ENCODE measurements at regions not wholly inside any gene's neighbourhood (a gene's known extent, or its start where the extent isn't known, plus 50 kb on each side); places are given as distances from the start of the nearest gene placed in this dataset.
"Not testable (repeated sequence)": the region's sequence is repeated elsewhere in the genome, so short reads cannot be mapped to it uniquely, and the experiment has no call there.

GRCh38 chr10:63836666-63837442 lies 315.7 kb downstream of the REEP3 start:
- no peaks in the 10 kb centered on the region for H3K36me3 ChIP-seq
- H3K4me3 ChIP-seq = no peak overlapping the region
- no peak overlapping the region for H3K27ac ChIP-seq
- no peaks in the 10 kb centered on the region for H3K27me3 ChIP-seq
- H3K9me3 ChIP-seq = no peaks in the 10 kb centered on the region
- no peak for TF ChIP-seq CTCF (IDR thresholded peaks at IDR 0.05)
- no peaks in the 10 kb centered on the region for H3K4me1 ChIP-seq
- no peak for DNase-seq
- intact Hi-C loops (cut with DNase I; ENCODE audit: low total_unique reads) = no loop called here

GRCh38 chr10:63841761-63842160 lies 320.6 kb downstream of the REEP3 start:
- no peak for TF ChIP-seq CTCF (IDR thresholded peaks at IDR 0.05)
- H3K27me3 ChIP-seq = no peaks in the 10 kb centered on the region
- H3K4me1 ChIP-seq = no peaks in the 10 kb centered on the region
- DNase-seq = no peak
- no peak overlapping the region for H3K4me3 ChIP-seq
- no peaks in the 10 kb centered on the region for H3K9me3 ChIP-seq
- H3K27ac ChIP-seq = no peak overlapping the region
- intact Hi-C loops (cut with DNase I; ENCODE audit: low total_unique reads) = no loop called here
- no peaks in the 10 kb centered on the region for H3K36me3 ChIP-seq

GRCh38 chr10:63843107-63843506 lies 321.9 kb downstream of the REEP3 start:
- intact Hi-C loops (cut with DNase I; ENCODE audit: low total_unique reads) = no loop called here
- TF ChIP-seq CTCF (IDR thresholded peaks at IDR 0.05) = no peak
- H3K36me3 ChIP-seq = no peaks in the 10 kb centered on the region
- no peak overlapping the region for H3K27ac ChIP-seq
- no peaks in the 10 kb centered on the region for H3K4me1 ChIP-seq
- no peaks in the 10 kb centered on the region for H3K27me3 ChIP-seq
- no peak overlapping the region for H3K4me3 ChIP-seq
- no peak for DNase-seq
- H3K9me3 ChIP-seq = no peaks in the 10 kb centered on the region

GRCh38 chr10:63848871-63849270 lies 327.7 kb downstream of the REEP3 start:
- H3K27ac ChIP-seq; intact Hi-C loops (cut with DNase I; ENCODE audit: low total_unique reads); H3K4me3 ChIP-seq; H3K27me3 ChIP-seq; DNase-seq; H3K36me3 ChIP-seq; H3K9me3 ChIP-seq; H3K4me1 ChIP-seq: not testable (repeated sequence)

GRCh38 chr10:63862860-63863259 lies 341.7 kb downstream of the REEP3 start:
- no peak for DNase-seq
- Histone ChIP-seq H3K27ac (no peak overlapping the region), H3K4me3 (no peak overlapping the region), H3K36me3 (no peaks in the 10 kb centered on the region), H3K9me3 (no peaks in the 10 kb centered on the region), H3K4me1 (peaks cover 0 to 16% (median 7%) of the 10 kb centered on the region in 4 donors), H3K27me3 (peaks cover 0 to 14% of the 10 kb centered on the region in 2 donors)
- no peak for TF ChIP-seq CTCF (IDR thresholded peaks at IDR 0.05)
- intact Hi-C loops (cut with DNase I; ENCODE audit: low total_unique reads) = no loop called here

- DNase-seq = no peak
- Histone ChIP-seq H3K9me3 (no peaks in the 10 kb centered on the region), H3K27ac (no peak overlapping the region), H3K4me1 (peaks cover 0 to 16% (median 7%) of the 10 kb centered on the region in 4 donors), H3K27me3 (peaks cover 0 to 19% of the 10 kb centered on the region in 2 donors), H3K4me3 (no peak overlapping the region), H3K36me3 (no peaks in the 10 kb centered on the region)
- no peak for TF ChIP-seq CTCF (IDR thresholded peaks at IDR 0.05)
- intact Hi-C loops (cut with DNase I; ENCODE audit: low total_unique reads) = no loop called here
Measured at GRCh38 chr10:63865210-63865609, 344.0 kb downstream of the REEP3 start.
